ENCODE measurements at regions not wholly inside any gene's neighbourhood (a gene's known extent, or its start where the extent isn't known, plus 50 kb on each side); places are given as distances from the start of the nearest gene placed in this dataset.

GRCh38 chr11:86749821-86750401 lies 50.4 kb upstream of the PRSS23 start:
- TF ChIP-seq CTCF (IDR thresholded peaks at IDR 0.05): no peak
- no peak for TF ChIP-seq ZFX (IDR thresholded peaks at IDR 0.05; ENCODE audit: borderline replicate concordance)
